ENCODE measurements at regions not wholly inside any gene's neighbourhood (a gene's known extent, or its start where the extent isn't known, plus 50 kb on each side); places are given as distances from the start of the nearest gene placed in this dataset.

GRCh38 chr18:5662586-5663090 is 118.8 kb upstream of the EPB41L3 start:
- DNase-seq (no peak), ATAC-seq (no peak)
- no peak for TF ChIP-seq CTCF (IDR thresholded peaks at IDR 0.05)
- Histone ChIP-seq H3K27me3 (peaks cover 0 to 5% (median 0%) of the 10 kb centered on the region in 7 donors), H3K4me1 (no peaks in the 10 kb centered on the region), H3K4me3 (no peak overlapping the region), H3K36me3 (no peaks in the 10 kb centered on the region), H3K9me3 (peaks cover 0 to 5% (median 0%) of the 10 kb centered on the region in 11 donors), H3K27ac (no peak overlapping the region)
- WGBS, 2 donors, result 80 to 88% methylated on average over 3 of the region's 3 CpGs
- intact Hi-C loops (cut with DNase I), result loop anchor here in 1 of 10 donors (10.0 kb wide), 1 partner anchor 58 kb away; no protein-coding TSS in a partner anchor

- no peak overlapping the region for H3K27ac ChIP-seq
- H3K4me3 ChIP-seq, result no peak overlapping the region
- no peaks in the 10 kb centered on the region for H3K4me1 ChIP-seq
- WGBS, 2 donors, result 93 to 94% methylated on average over 1 of the region's 1 CpG
- intact Hi-C loops (cut with DNase I), result loop anchor here in 1 of 10 donors (10.0 kb wide), 1 partner anchor 56 kb away; no protein-coding TSS in a partner anchor
- DNase-seq (no peak), ATAC-seq (no peak)
- H3K27me3 ChIP-seq, result peaks cover 0 to 10% (median 0%) of the 10 kb centered on the region in 7 donors
- no peaks in the 10 kb centered on the region for H3K36me3 ChIP-seq
- H3K9me3 ChIP-seq, result peaks cover 0 to under 1% (median 0%) of the 10 kb centered on the region in 11 donors
- no peak for TF ChIP-seq CTCF (IDR thresholded peaks at IDR 0.05)
These were observed 117.4 kb upstream of the EPB41L3 start for GRCh38 chr18:5661179-5661578.

GRCh38 chr18:5653802-5654201 is 110.0 kb upstream of the EPB41L3 start:
- no peaks in the 10 kb centered on the region for H3K36me3 ChIP-seq
- intact Hi-C loops (cut with DNase I), result no loop called here
- DNase-seq (no peak), ATAC-seq (no peak)
- no peaks in the 10 kb centered on the region for H3K9me3 ChIP-seq
- peaks cover 0 to 9% (median 0%) of the 10 kb centered on the region in 7 donors for H3K27me3 ChIP-seq
- no peak for TF ChIP-seq CTCF (IDR thresholded peaks at IDR 0.05)
- 60 to 68% methylated on average over 3 of the region's 3 CpGs for WGBS, 2 donors
- no peak overlapping the region for H3K4me3 ChIP-seq
- no peaks in the 10 kb centered on the region for H3K4me1 ChIP-seq
- no peak overlapping the region for H3K27ac ChIP-seq

- intact Hi-C loops (cut with DNase I), result no loop called here
- Histone ChIP-seq H3K4me3 (no peak overlapping the region), H3K36me3 (no peaks in the 10 kb centered on the region), H3K27ac (no peak overlapping the region), H3K27me3 (peaks cover 0 to 7% (median 0%) of the 10 kb centered on the region in 7 donors), H3K4me1 (no peaks in the 10 kb centered on the region), H3K9me3 (no peaks in the 10 kb centered on the region)
- no peak for TF ChIP-seq CTCF (IDR thresholded peaks at IDR 0.05)
- no peak for DNase-seq
- ATAC-seq, result no peak
These were observed 107.9 kb upstream of the EPB41L3 start for GRCh38 chr18:5651736-5652135.

Data from heart right ventricle (tissue), 16 donors.